Neural crest cell (in vitro differentiated cells): ENCODE measurements at regions not wholly inside any gene's neighbourhood (a gene's known extent, or its start where the extent isn't known, plus 50 kb on each side); places are given as distances from the start of the nearest gene placed in this dataset.

Experiments
- DNase-seq: peaks from one replicate; pipeline ENCODE4 v3.0.0; 2021; ENCODE audit warnings: low read depth, mixed read lengths, low spot score
- H3K27ac Mint-ChIP-seq: one replicate; pipeline ENCODE4 v1.8.0; 2021; ENCODE audit warnings: mild to moderate bottlenecking, mixed read lengths; ENCODE audit not compliant: unreplicated experiment
- H3K27me3 Mint-ChIP-seq: 2 replicates; pipeline ENCODE4 v1.8.0; 2021; ENCODE audit warnings: low read depth, mild to moderate bottlenecking, mixed read lengths
- H3K36me3 Mint-ChIP-seq: 2 replicates; pipeline ENCODE4 v1.8.0; 2021; ENCODE audit warnings: low read depth, mild to moderate bottlenecking, mixed read lengths
- H3K4me1 Mint-ChIP-seq: 2 replicates; pipeline ENCODE4 v1.8.0; 2021; ENCODE audit warnings: mixed read lengths
- H3K4me3 Mint-ChIP-seq: one replicate; pipeline ENCODE4 v1.8.0; 2021; ENCODE audit warnings: mild to moderate bottlenecking, mixed read lengths
- H3K9me3 Mint-ChIP-seq: 2 replicates; pipeline ENCODE4 v1.8.0; 2021; ENCODE audit warnings: mixed read lengths
- TF ChIP-seq, protein P1 (sequence below): fragments of 200-600 bp; sonication (generic); conservative IDR thresholded peaks from 2 replicates; pipeline ENCODE4 v1.5.0; 2021; ENCODE audit warnings: antibody characterized with exemption, mild to moderate bottlenecking

DNA sequence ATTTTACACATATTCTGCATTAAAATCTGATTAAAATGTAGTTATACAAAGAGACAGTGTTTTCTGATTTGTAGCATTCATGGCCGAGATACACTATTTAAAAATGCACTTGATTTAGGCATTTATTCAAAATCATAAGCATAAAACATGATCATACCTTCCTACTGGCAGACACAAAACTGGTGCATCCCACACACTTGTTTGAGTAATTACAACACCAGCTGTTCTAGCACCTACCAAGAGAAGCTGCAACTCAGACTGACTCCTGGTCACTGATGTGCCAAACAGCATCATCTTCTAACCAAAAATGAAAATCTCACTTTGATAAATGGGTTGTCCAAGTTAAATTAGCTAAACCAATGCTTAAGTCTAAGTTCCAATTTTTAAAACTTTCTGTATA lies 262.7 kb upstream of the NSMCE3 start:
- Mint-ChIP-seq H3K4me1 (peaks cover 2% of the 10 kb centered on the region), H3K4me3 (no peak overlapping the region), H3K27me3 (no peaks in the 10 kb centered on the region), H3K9me3 (peaks cover 2% of the 10 kb centered on the region), H3K36me3 (no peaks in the 10 kb centered on the region), H3K27ac (no peak overlapping the region)
- TF ChIP-seq, protein P1, sequence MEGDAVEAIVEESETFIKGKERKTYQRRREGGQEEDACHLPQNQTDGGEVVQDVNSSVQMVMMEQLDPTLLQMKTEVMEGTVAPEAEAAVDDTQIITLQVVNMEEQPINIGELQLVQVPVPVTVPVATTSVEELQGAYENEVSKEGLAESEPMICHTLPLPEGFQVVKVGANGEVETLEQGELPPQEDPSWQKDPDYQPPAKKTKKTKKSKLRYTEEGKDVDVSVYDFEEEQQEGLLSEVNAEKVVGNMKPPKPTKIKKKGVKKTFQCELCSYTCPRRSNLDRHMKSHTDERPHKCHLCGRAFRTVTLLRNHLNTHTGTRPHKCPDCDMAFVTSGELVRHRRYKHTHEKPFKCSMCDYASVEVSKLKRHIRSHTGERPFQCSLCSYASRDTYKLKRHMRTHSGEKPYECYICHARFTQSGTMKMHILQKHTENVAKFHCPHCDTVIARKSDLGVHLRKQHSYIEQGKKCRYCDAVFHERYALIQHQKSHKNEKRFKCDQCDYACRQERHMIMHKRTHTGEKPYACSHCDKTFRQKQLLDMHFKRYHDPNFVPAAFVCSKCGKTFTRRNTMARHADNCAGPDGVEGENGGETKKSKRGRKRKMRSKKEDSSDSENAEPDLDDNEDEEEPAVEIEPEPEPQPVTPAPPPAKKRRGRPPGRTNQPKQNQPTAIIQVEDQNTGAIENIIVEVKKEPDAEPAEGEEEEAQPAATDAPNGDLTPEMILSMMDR, result no peak
- no peak for DNase-seq

DNA sequence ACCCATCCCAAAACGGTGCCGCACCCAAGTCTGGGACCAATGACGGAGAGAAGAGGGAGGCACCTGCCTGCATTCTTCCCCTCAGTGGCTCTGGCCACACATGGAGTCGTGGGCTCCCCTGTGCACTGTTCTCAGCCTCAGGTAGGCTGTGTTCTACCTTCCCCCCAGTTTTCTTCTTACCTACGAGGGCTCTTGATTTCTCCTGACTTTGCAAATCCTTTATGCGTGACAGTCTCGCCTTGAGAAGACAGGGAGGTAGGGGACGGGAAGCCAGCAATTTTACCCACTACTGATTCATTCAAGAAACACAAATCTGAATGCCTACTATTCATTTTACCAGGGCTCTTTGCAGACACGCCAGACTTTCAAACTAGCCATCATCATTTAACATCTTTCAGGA lies 261.3 kb upstream of the NSMCE3 start:
- TF ChIP-seq, protein P1, result no peak
- Mint-ChIP-seq H3K36me3 (no peaks in the 10 kb centered on the region), H3K4me3 (no peak overlapping the region), H3K27ac (no peak overlapping the region), H3K4me1 (no peaks in the 10 kb centered on the region), H3K27me3 (no peaks in the 10 kb centered on the region), H3K9me3 (no peaks in the 10 kb centered on the region)
- no peak for DNase-seq

DNA sequence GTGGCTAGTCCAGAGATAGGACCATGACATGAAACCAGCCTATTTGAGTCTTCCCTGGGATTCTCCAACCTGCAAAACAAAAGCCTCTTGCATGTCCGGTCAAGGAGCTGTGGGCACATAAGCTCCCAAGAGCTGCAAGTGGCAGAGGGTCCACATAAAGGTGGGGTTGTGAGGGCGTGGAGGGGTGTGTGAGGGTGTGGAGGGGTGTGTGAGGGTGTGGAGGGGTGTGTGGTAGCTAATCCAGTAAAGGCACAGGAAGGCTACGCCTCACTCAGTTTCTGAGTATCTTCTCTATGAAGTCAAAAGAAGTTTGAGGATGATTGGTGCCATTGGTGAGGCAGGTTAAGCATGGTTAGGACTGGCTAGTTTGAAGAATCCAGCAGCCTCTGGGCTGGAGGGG lies 259.4 kb upstream of the NSMCE3 start:
- TF ChIP-seq, protein P1, result no peak
- H3K9me3 Mint-ChIP-seq, result no peaks in the 10 kb centered on the region
- no peaks in the 10 kb centered on the region for H3K27me3 Mint-ChIP-seq

DNA sequence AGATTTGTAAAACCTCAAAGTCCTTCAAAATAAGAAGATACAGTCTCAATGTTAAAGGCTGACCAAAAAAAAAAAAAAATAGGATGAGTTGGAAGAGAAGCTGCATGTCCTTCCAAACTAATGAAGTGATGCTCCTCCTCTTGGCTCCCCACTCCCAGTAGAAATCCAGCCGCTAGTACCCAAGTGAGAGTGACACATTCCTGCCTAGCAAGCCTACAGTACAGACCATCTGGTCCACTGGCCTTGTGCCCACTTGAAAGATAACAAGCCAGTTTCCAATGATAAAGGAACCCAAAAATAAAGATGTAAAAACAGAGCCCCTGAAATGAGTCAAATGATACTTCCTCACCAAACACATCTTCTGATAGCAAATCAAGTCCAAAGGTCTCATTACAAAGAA lies 258.7 kb upstream of the NSMCE3 start:
- TF ChIP-seq, protein P1, result no peak
- Mint-ChIP-seq H3K4me1 (no peaks in the 10 kb centered on the region), H3K9me3 (peaks cover under 1% of the 10 kb centered on the region), H3K36me3 (no peaks in the 10 kb centered on the region), H3K27ac (no peak overlapping the region), H3K4me3 (no peak overlapping the region), H3K27me3 (no peaks in the 10 kb centered on the region)
- no peak for DNase-seq

More for the DNA sequence above, 259.4 kb upstream of the NSMCE3 start:
- no peaks in the 10 kb centered on the region for H3K4me1 Mint-ChIP-seq
- no peak for DNase-seq
- no peaks in the 10 kb centered on the region for H3K36me3 Mint-ChIP-seq
- no peak overlapping the region for H3K27ac Mint-ChIP-seq
- no peak overlapping the region for H3K4me3 Mint-ChIP-seq

DNA sequence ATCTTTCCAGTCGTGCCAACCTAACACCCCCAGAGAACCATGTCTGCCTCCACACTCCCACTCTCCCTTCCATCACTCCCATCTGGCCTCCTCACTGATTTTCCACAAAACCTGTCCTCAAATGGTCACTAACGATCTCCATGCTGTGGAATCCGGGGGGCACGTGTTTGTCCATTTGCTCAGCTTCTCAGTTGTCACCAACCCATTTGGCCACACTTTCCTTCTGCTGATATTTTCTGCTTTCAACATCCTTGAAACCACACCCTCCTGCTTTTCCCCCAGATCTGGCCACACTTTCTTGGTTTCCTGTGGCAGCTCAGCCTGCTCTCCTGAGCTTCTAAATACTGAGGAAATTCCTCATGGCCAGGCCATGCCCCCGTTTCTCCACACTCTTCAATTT lies 257.2 kb upstream of the NSMCE3 start:
- no peaks in the 10 kb centered on the region for H3K4me1 Mint-ChIP-seq
- no peaks in the 10 kb centered on the region for H3K27me3 Mint-ChIP-seq
- H3K36me3 Mint-ChIP-seq, result no peaks in the 10 kb centered on the region
- H3K9me3 Mint-ChIP-seq, result peaks cover 4% of the 10 kb centered on the region
- TF ChIP-seq, protein P1, result no peak
- no peak overlapping the region for H3K4me3 Mint-ChIP-seq
- no peak for DNase-seq
- H3K27ac Mint-ChIP-seq, result no peak overlapping the region
